H1 (cell line): ENCODE measurements at regions not wholly inside any gene's neighbourhood (a gene's known extent, or its start where the extent isn't known, plus 50 kb on each side); places are given as distances from the start of the nearest gene placed in this dataset.

ENCODE experiments used
- CTCF ChIA-PET: fragments of 300-600 bp; sonication (Branson Sonifier 250); formaldehyde crosslinking; loops from one replicate; lab custom pipeline; 2021; ENCODE audit not compliant: partially characterized antibody; lab: Charles Lee
- POLR2A ChIA-PET: fragments of 300-600 bp; sonication (Branson Sonifier 250); formaldehyde crosslinking; loops from one replicate; lab custom pipeline; 2021; ENCODE audit warnings: inconsistent platforms; ENCODE audit not compliant: partially characterized antibody; lab: Charles Lee
- DNase-seq, 2 experiments: peaks; one replicate each; pipeline versions ENCODE4 v3.0.0 to v3.0.0-alpha.2; 2010 to 2022; ENCODE audit warnings: low spot score in 2 of 2, low read depth in 1 of 2, mixed read lengths in 1 of 2
- FAIRE-seq: peaks from 2 replicates; lab custom pipeline; 2011; peaks lifted over from hg19 to GRCh38; lab: Jason Lieb, UNC
- H2AFZ ChIP-seq: 2 replicates; pipeline ENCODE4 v1.8.1; 2012; ENCODE audit warnings: low read length, inconsistent platforms
- H2AK5ac ChIP-seq: 2 replicates; pipeline ENCODE4 v1.6.1; 2013; ENCODE audit warnings: low read depth, low read length
- H2BK120ac ChIP-seq: replicated peaks from 2 replicates; pipeline ENCODE3; 2013; ENCODE audit warnings: low read depth, low read length, inconsistent platforms
- H2BK12ac ChIP-seq: 2 replicates; pipeline ENCODE4 v1.6.1; 2013; ENCODE audit warnings: low read depth, low read length
- H2BK15ac ChIP-seq: 2 replicates; pipeline ENCODE4 v1.6.1; 2013; ENCODE audit warnings: low read length
- H2BK20ac ChIP-seq: 2 replicates; pipeline ENCODE4 v1.6.1; 2013; ENCODE audit warnings: low read length
- H2BK5ac ChIP-seq: 2 replicates; pipeline ENCODE4 v1.6.1; 2013; ENCODE audit warnings: low read depth, low read length
- H3K14ac ChIP-seq: 2 replicates; pipeline ENCODE4 v1.6.1; 2013; ENCODE audit warnings: inconsistent platforms; ENCODE audit not compliant: insufficient read length
- H3K18ac ChIP-seq: 2 replicates; pipeline ENCODE4 v1.6.1; 2013; ENCODE audit warnings: low read length; ENCODE audit errors: extremely low read depth
- H3K23ac ChIP-seq: 2 replicates; pipeline ENCODE4 v1.6.1; 2013; ENCODE audit warnings: inconsistent platforms; ENCODE audit not compliant: insufficient read length
- H3K23me2 ChIP-seq: 2 replicates; pipeline ENCODE4 v1.6.1; 2013; ENCODE audit warnings: low read depth, low read length
- H3K27ac ChIP-seq: 2 replicates; pipeline ENCODE4 v1.6.1; 2011; ENCODE audit warnings: low read depth, low read length, inconsistent platforms
- H3K27me3 ChIP-seq, 4 experiments: replicated peaks in 1 of 4; 1 replicate in 1 of 4; 2 replicates in 3 of 4; pipeline versions ENCODE4 v1.6.1 to v1.8.1; 2011 to 2013; ENCODE audit warnings: low read length in 3 of 4, mild to moderate bottlenecking in 3 of 4, inconsistent platforms in 2 of 4, mixed read lengths in 2 of 4, moderate library complexity in 1 of 4; ENCODE audit not compliant: control insufficient read depth in 3 of 4, insufficient read depth in 3 of 4; ENCODE audit errors: extremely low read depth in 1 of 4
- H3K36me3 ChIP-seq, 4 experiments: 2 replicates each; pipeline versions ENCODE4 v1.6.1 to v1.8.1; 2011 to 2013; ENCODE audit warnings: mild to moderate bottlenecking in 4 of 4, low read length in 3 of 4, moderate library complexity in 2 of 4, control low read depth in 1 of 4, inconsistent platforms in 1 of 4; ENCODE audit not compliant: insufficient read depth in 4 of 4, control insufficient read depth in 2 of 4
- H3K4ac ChIP-seq: replicated peaks from 2 replicates; pipeline ENCODE3; 2013; ENCODE audit warnings: low read length, low read depth, mixed read lengths, inconsistent platforms; ENCODE audit not compliant: insufficient read length
- H3K4me1 ChIP-seq, 4 experiments: replicated peaks in 1 of 4; 1 replicate in 1 of 4; 2 replicates in 3 of 4; pipeline versions ENCODE4 v1.6.1 to v1.8.1; 2011 to 2013; ENCODE audit warnings: low read length in 3 of 4, inconsistent platforms in 2 of 4, mixed read lengths in 1 of 4; ENCODE audit not compliant: insufficient read depth in 4 of 4, control insufficient read depth in 3 of 4
- H3K4me2 ChIP-seq, 2 experiments: 2 replicates each; pipeline versions ENCODE4 v1.6.1 to v1.8.1; 2011 to 2013; ENCODE audit warnings: low read depth in 2 of 2, low read length in 2 of 2, control low read depth in 1 of 2, inconsistent platforms in 1 of 2, mild to moderate bottlenecking in 1 of 2; ENCODE audit not compliant: insufficient read depth in 1 of 2
- H3K4me3 ChIP-seq, 4 experiments: fragments of 200-600, 300-600 bp in 1 of 4; sonication (generic), shearing (Covaris generic), sonication (Bioruptor Twin) in 1 of 4; 2 replicates each; pipeline versions ENCODE4 v1.5.1 to v1.8.1; 2011 to 2016; ENCODE audit warnings: low read length in 4 of 4, low read depth in 3 of 4, control low read depth in 2 of 4, inconsistent platforms in 2 of 4, mild to moderate bottlenecking in 2 of 4, mixed read lengths in 1 of 4, moderate library complexity in 1 of 4; ENCODE audit not compliant: insufficient read depth in 2 of 4; ENCODE audit errors: extremely low read depth in 1 of 4
- H3K56ac ChIP-seq: replicated peaks from 2 replicates; pipeline ENCODE3; 2013; ENCODE audit warnings: low read depth, mild to moderate bottlenecking, mixed read lengths, low read length, inconsistent platforms; ENCODE audit not compliant: insufficient read length
- H3K79me1 ChIP-seq: 2 replicates; pipeline ENCODE4 v1.6.1; 2013; ENCODE audit warnings: low read depth, low read length, control low read depth
- H3K79me2 ChIP-seq, 2 experiments: 2 replicates each; pipeline versions ENCODE4 v1.6.1 to v1.8.1; 2012 to 2013; ENCODE audit warnings: low read length in 2 of 2, mild to moderate bottlenecking in 2 of 2, inconsistent platforms in 1 of 2; ENCODE audit not compliant: insufficient read depth in 2 of 2, control insufficient read depth in 1 of 2
- H3K9ac ChIP-seq, 4 experiments: replicated peaks in 1 of 4; 1 replicate in 1 of 4; 2 replicates in 3 of 4; pipeline versions ENCODE4 v1.6.1 to v1.8.1; 2011 to 2013; ENCODE audit warnings: low read depth in 3 of 4, low read length in 3 of 4, control low read depth in 2 of 4, mild to moderate bottlenecking in 2 of 4, moderate library complexity in 2 of 4, inconsistent platforms in 1 of 4; ENCODE audit errors: extremely low read depth in 1 of 4
- H3K9me3 ChIP-seq, 2 experiments: 2 replicates each; pipeline versions ENCODE4 v1.6.1 to v1.8.1; 2012 to 2013; ENCODE audit warnings: mild to moderate bottlenecking in 2 of 2, moderate library complexity in 2 of 2, control low read depth in 1 of 2, inconsistent platforms in 1 of 2, low read depth in 1 of 2, low read length in 1 of 2, mixed read lengths in 1 of 2; ENCODE audit not compliant: insufficient read depth in 2 of 2
- H4K20me1 ChIP-seq, 2 experiments: replicated peaks in 1 of 2; 2 replicates each; pipeline versions ENCODE3 to v1.8.1; 2011 to 2013; ENCODE audit warnings: inconsistent platforms in 2 of 2, low read length in 2 of 2, mild to moderate bottlenecking in 1 of 2; ENCODE audit not compliant: insufficient read depth in 2 of 2, control insufficient read depth in 1 of 2
- H4K5ac ChIP-seq: 2 replicates; pipeline ENCODE4 v1.6.1; 2013; ENCODE audit warnings: low read length, low read depth, mixed read lengths, inconsistent platforms; ENCODE audit not compliant: insufficient read length
- H4K8ac ChIP-seq: 2 replicates; pipeline ENCODE4 v1.8.0; 2013; ENCODE audit warnings: mild to moderate bottlenecking, moderate library complexity, low read length, inconsistent platforms; ENCODE audit not compliant: insufficient read depth; ENCODE audit errors: extremely low read depth
- H4K91ac ChIP-seq: replicated peaks from 2 replicates; pipeline ENCODE3; 2013; ENCODE audit warnings: low read length, mixed read lengths, inconsistent platforms; ENCODE audit not compliant: insufficient read length
- BACH1 ChIP-seq: IDR thresholded peaks from 2 replicates; pipeline ENCODE4 v1.6.1; 2012; ENCODE audit warnings: low read length, improper control_type of control experiment
- EP300 ChIP-seq, 2 experiments: IDR thresholded peaks; 1 replicate in 1 of 2; 2 replicates in 1 of 2; pipeline ENCODE4 v1.6.1; 2011 to 2012; ENCODE audit warnings: low read depth in 2 of 2, low read length in 2 of 2, mild to moderate bottlenecking in 2 of 2, borderline replicate concordance in 1 of 2, inconsistent platforms in 1 of 2, moderate library complexity in 1 of 2
- EZH2 ChIP-seq: fragments of 200-600 bp; sonication (generic); IDR thresholded peaks from 2 replicates; pipeline ENCODE4 v1.7.1; 2012; ENCODE audit warnings: low read depth, mild to moderate bottlenecking, moderate library complexity, low read length, inconsistent platforms; ENCODE audit not compliant: severe bottlenecking
- HDAC2 ChIP-seq, 2 experiments: fragments of 300-600 bp in 1 of 2; sonication (generic) in 1 of 2; IDR thresholded peaks; 2 replicates each; pipeline ENCODE4 v1.6.1; 2011 to 2012; ENCODE audit warnings: low read depth in 2 of 2, low read length in 2 of 2, mild to moderate bottlenecking in 2 of 2, moderate library complexity in 2 of 2, borderline replicate concordance in 1 of 2, inconsistent platforms in 1 of 2
- JUND ChIP-seq: IDR thresholded peaks from 2 replicates; pipeline ENCODE4 v1.6.1; 2011; ENCODE audit warnings: mild to moderate bottlenecking, improper control_type of control experiment, low read length
- NRF1 ChIP-seq: IDR thresholded peaks from 2 replicates; pipeline ENCODE4 v1.6.1; 2011; ENCODE audit warnings: mild to moderate bottlenecking, low read depth, low read length, improper control_type of control experiment
- POLR2A ChIP-seq, 2 experiments: IDR thresholded peaks; 1 replicate in 1 of 2; 2 replicates in 1 of 2; pipeline ENCODE4 v1.6.1; 2011; ENCODE audit warnings: low read depth in 2 of 2, low read length in 2 of 2, mild to moderate bottlenecking in 2 of 2; ENCODE audit errors: control extremely low read depth in 1 of 2
- POU5F1 ChIP-seq: IDR thresholded peaks from 2 replicates; pipeline ENCODE4 v1.6.1; 2011; ENCODE audit warnings: low read depth, mild to moderate bottlenecking, low read length, moderate library complexity
- RBBP5 ChIP-seq: IDR thresholded peaks from 2 replicates; pipeline ENCODE4 v1.7.1; 2012; ENCODE audit warnings: low read depth, mild to moderate bottlenecking, inconsistent platforms, low read length, moderate library complexity, borderline replicate concordance
- RFX5 ChIP-seq: IDR thresholded peaks from 2 replicates; pipeline ENCODE4 v1.6.1; 2011; ENCODE audit warnings: low read depth, low read length, improper control_type of control experiment, borderline replicate concordance
- SUZ12 ChIP-seq: fragments of 200-600 bp; sonication (generic); IDR thresholded peaks from 2 replicates; pipeline ENCODE4 v1.6.1; 2012; ENCODE audit warnings: mild to moderate bottlenecking, inconsistent platforms, low read length, moderate library complexity, mixed read lengths
- TEAD4 ChIP-seq: IDR thresholded peaks from 2 replicates; pipeline ENCODE4 v1.6.1; 2012; ENCODE audit warnings: low read depth, low read length, inconsistent platforms, mixed read lengths
- YY1 ChIP-seq: IDR thresholded peaks from 2 replicates; pipeline ENCODE4 v1.6.1; 2011; ENCODE audit warnings: low read depth, mild to moderate bottlenecking, low read length
- WGBS, 2 experiments: shearing (Covaris generic) in 1 of 2; methylation state at CpG; one replicate each; pipeline versions ENCODE4 v1.1.6 to v1.1.7; 2013 to 2015; ENCODE audit warnings: low lambda C conversion rate in 2 of 2, mixed read lengths in 2 of 2, inconsistent platforms in 1 of 2, low coverage in 1 of 2, missing lambda C conversion rate in 1 of 2; ENCODE audit not compliant: insufficient replicate concordance in 2 of 2, insufficient coverage in 1 of 2, insufficient read length in 1 of 2; ENCODE audit errors: extremely low coverage in 1 of 2, missing lambda C conversion rate in 1 of 2; 5-methylcytosine and 5-hydroxymethylcytosine counted together
- TF ChIP-seq, protein P1 (sequence below): IDR thresholded peaks from 2 replicates; pipeline ENCODE4 v1.6.1; 2012; ENCODE audit warnings: low read length, inconsistent platforms

DNA sequence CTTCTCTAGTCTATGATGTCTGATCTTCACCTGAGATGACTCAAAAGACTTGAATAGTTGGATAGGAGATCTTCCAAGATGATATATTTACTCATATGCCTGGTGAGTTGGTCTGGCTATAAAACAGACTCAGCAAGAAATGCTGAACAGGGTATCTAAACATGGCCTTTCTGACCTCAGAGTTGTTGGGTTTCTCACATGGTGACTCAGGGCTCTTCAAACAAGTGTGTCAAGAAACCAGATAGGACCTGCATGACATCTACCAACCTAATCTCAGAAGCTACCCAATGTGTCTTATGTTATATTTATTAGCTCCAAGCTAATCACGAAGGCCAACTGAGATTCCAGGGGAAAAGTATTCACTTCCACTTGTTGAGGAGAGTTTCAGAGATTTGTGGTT lies 1477.3 kb downstream of the CDH8 start:
- no peak overlapping the region for H3K18ac ChIP-seq
- H3K27ac ChIP-seq, result no peak overlapping the region
- 91% methylated on average over 1 of the region's 1 CpG; no CpG with 5 or more reads in 1 of the 2 experiments for WGBS, 2 experiments
- no peak overlapping the region for H4K5ac ChIP-seq
- H4K91ac ChIP-seq, result no peak overlapping the region
- H3K4me2 ChIP-seq, result no peak overlapping the region
- no peak overlapping the region for H2BK20ac ChIP-seq
- H3K56ac ChIP-seq, result no peak overlapping the region
- no peak overlapping the region for H3K14ac ChIP-seq
- no peaks in the 10 kb centered on the region for H3K9me3 ChIP-seq
- no peak overlapping the region for H3K23ac ChIP-seq
- H2BK120ac ChIP-seq, result no peak overlapping the region
- DNase-seq (no peak), FAIRE-seq (no peak)
- no peaks in the 10 kb centered on the region for H3K36me3 ChIP-seq
- no peaks in the 10 kb centered on the region for H4K20me1 ChIP-seq
- no peaks in the 10 kb centered on the region for H3K4me1 ChIP-seq
- no peak overlapping the region for H3K4ac ChIP-seq
- H2BK5ac ChIP-seq, result no peak overlapping the region
- H2BK15ac ChIP-seq, result no peak overlapping the region
- H2BK12ac ChIP-seq, result no peak overlapping the region
- no peak overlapping the region for H4K8ac ChIP-seq
- no peak overlapping the region for H2AFZ ChIP-seq
- POLR2A ChIA-PET, result no interaction called here
- H3K9ac ChIP-seq, result no peak overlapping the region
- no peak overlapping the region for H3K4me3 ChIP-seq
- H3K23me2 ChIP-seq, result no peaks in the 10 kb centered on the region
- no peak overlapping the region for H2AK5ac ChIP-seq
- no peaks in the 10 kb centered on the region for H3K27me3 ChIP-seq
- CTCF ChIA-PET, result no interaction called here
- H3K79me1 ChIP-seq, result no peaks in the 10 kb centered on the region
- H3K79me2 ChIP-seq, result no peaks in the 10 kb centered on the region
- TF ChIP-seq NRF1, result no peak
- TF ChIP-seq RBBP5, result no peak
- TF ChIP-seq EP300 (IDR thresholded peaks at IDR 0.05; ENCODE audit: borderline replicate concordance in 1 of 2, low read depth in 2 of 2, low read length in 2 of 2), result no peak
- TF ChIP-seq HDAC2 (IDR thresholded peaks at IDR 0.05; ENCODE audit: borderline replicate concordance in 1 of 2, low read depth in 2 of 2, low read length in 2 of 2), result no peak
- TF ChIP-seq YY1, result no peak
- TF ChIP-seq POU5F1, result no peak
- TF ChIP-seq SUZ12, result no peak
- TF ChIP-seq POLR2A (IDR thresholded peaks at IDR 0.05; ENCODE audit: control extremely low read depth in 1 of 2, low read depth in 2 of 2, low read length in 2 of 2), result no peak
- TF ChIP-seq TEAD4, result no peak
- no peak for TF ChIP-seq EZH2
- no peak for TF ChIP-seq JUND
- TF ChIP-seq RFX5, result no peak
- TF ChIP-seq BACH1, result no peak
- TF ChIP-seq, protein P1, sequence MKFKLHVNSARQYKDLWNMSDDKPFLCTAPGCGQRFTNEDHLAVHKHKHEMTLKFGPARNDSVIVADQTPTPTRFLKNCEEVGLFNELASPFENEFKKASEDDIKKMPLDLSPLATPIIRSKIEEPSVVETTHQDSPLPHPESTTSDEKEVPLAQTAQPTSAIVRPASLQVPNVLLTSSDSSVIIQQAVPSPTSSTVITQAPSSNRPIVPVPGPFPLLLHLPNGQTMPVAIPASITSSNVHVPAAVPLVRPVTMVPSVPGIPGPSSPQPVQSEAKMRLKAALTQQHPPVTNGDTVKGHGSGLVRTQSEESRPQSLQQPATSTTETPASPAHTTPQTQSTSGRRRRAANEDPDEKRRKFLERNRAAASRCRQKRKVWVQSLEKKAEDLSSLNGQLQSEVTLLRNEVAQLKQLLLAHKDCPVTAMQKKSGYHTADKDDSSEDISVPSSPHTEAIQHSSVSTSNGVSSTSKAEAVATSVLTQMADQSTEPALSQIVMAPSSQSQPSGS, result no peak
